NT2/D1 (cell line): ENCODE measurements at regions not wholly inside any gene's neighbourhood (a gene's known extent, or its start where the extent isn't known, plus 50 kb on each side); places are given as distances from the start of the nearest gene placed in this dataset.

Experiments
- YY1 ChIP-seq: IDR thresholded peaks from 2 replicates; pipeline ENCODE4 v1.6.1; 2011; ENCODE audit not compliant: insufficient read length, insufficient read depth
- ZNF274 ChIP-seq: IDR thresholded peaks from 2 replicates; pipeline ENCODE4 v1.6.1; 2011; ENCODE audit warnings: mild to moderate bottlenecking, low read depth, low read length

DNA sequence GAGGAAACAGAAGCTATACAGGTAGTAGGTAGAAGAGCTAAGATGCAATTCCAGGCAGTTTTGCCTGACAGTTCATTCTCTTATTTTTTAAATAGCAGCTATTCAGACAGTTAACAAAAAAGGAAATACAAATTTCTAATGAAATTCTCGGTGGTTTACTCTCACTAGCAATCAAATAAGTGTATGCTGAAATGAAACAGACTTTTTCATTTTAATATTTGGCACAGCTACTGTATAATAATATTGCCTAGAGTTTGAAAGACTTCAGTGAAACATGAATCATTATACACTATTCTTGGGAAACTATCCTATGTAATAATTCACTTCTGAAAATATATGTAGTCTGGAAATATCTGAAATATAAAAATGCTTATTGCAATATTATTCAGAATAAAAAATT lies 463.2 kb upstream of the AGTR1 start:
- no peak for TF ChIP-seq ZNF274
- TF ChIP-seq YY1, result no peak
